ENCODE measurements at regions not wholly inside any gene's neighbourhood (a gene's known extent, or its start where the extent isn't known, plus 50 kb on each side); places are given as distances from the start of the nearest gene placed in this dataset.
A peak's percentile ranks its signal among the peaks of the same experiment; 100 is the strongest.
"Not testable (repeated sequence)": the region's sequence is repeated elsewhere in the genome, so short reads cannot be mapped to it uniquely, and the experiment has no call there.

DNA sequence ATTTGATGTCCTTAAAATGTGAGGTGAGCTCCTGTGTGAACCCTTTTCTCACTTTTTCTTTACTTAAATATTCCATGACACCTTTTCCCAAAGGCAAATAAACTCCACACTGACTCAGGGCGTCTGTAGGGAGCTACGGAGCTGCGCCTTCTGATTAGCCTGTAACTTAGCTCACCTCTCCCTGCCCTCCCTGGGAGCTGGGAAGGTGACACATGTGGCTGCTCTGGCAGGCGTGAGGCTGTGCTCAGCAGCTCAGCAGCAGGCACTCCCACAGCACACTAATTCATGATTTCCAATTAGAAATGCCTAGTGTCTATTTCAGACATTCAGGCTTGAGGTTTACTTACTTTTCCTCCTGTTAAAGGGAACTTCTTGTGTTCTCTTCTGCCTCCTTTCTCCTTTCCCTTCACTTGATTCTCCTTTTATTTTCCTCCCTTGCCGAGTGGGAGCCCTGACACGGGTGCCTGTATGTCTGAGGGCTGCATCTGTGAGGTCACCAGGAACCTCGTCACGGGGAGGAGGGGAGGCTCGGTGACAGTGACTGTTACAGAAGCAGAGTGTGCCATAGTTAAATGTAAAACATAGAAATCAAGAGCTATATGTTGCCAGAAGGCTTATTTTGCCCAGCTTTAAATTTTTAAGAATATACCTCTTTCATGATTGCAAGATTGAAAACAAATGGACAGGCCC, 437.1 kb downstream of the DCDC2C start:
- no peak for DNase-seq

DNA sequence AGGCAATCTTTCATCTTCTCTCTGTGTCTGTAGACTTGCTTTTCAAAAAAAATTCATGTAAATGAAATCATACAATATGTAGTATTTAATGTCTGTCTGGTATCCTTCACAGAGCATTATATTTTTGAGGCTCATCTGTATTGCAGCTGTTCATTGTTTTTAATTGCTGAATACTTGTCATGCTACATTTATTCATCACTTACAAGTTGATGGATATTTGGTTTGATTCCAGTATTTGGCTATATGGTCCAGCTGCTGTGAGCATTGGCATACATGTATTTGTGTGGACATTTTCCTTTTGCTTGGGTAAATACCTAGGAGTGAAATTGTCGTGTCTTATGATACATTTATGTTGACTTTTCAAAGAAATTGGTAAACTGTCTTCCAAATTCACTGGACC, 441.4 kb downstream of the DCDC2C start:
- no peak for DNase-seq

DNA sequence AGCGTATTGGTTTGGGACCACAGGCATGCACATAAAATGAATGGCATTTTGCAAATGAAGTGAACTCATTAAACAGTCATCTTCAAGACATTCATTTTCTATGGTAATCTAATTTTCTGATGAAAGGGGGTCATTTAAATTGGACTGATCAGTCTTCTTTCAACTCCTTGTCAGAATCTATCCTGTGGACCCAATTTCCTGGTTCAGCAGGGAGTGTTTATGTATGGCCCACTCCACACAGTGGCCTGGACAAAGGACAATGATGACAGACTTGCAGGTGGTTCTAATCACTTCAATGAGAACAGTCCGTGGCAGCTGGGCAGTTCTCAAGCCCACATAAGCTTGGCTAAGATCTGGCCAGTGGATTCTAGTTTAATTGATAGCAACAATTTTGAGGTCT, 448.1 kb downstream of the DCDC2C start:
- DNase-seq = no peak

DNA sequence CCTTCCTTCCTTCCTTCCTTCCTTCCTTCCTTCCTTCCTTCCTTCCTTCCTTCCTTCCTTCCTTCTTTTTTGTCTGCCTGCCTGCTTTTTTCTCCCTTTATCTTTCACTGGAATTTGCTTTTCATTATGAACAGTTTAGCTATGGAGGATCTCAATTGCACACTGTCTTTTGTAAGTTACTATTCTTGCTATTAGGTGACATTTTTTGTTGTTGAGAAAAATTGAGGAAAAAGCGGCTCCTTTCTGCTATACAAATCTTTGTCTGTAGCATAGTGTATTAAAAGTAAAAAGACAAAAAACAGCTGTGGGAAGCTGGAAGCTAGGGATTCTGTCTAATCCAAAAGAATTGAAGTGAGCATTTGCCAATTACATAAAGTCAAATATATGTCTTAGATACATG, 448.7 kb downstream of the DCDC2C start:
- DNase-seq = no peak

DNA sequence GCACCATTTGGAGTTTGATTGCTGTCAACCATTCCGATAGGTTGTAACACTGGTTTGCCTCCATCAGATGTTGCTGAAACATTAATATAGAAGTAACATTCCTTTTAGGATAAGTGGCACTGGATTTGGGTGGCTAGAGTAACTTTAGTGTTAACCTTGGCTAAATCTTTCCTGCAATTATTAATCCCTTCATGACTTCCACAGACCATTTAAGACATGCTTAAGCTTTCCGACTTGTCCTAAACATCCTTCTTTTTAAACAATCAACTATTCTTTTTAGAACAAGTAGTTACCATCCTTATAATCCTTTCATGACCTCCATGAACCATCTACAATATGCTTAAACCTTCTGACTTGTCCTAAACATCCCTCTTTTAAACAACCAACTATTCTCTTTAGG, 465.5 kb downstream of the DCDC2C start:
- no peak for DNase-seq

DNA sequence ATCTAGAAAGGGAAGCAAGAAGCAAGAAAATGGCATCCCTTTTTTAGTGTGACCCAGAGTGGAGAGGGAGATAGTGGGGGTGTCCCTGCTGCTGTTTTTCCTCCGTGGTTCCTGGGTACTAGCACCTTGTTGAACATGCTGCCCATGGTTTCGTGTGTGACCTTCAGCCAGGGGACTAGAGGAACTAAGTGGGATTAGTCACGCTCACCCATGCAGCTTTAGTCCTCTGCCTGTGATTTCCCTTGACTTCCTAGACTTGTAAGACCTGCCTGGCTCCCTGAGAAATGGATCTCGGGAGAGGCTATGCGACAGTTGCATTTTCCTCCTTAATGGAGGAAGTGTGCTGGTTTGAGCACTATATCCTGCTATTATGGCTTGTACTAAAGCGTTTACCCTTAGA, 471.4 kb downstream of the DCDC2C start:
- no peak for DNase-seq

DNA sequence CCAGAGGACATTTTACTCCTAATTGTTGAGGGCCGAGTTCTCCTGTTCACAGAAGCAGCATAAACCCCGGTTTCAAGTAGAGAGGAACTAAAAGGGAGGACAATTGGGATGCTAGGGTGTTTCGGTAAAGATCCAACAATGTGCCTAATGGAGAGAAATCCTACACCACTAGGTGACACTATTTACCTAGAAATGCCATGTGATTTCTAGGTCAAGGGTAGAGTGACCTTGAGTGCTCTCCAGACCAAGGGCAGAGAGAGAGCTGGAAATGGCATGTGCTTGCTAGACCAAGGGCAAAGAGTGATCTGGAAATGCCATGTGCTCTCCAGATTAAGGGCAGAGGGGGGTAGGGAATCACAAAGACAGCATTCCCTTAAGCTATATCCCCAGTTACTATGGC, 472.0 kb downstream of the DCDC2C start:
- DNase-seq = no peak

DNA sequence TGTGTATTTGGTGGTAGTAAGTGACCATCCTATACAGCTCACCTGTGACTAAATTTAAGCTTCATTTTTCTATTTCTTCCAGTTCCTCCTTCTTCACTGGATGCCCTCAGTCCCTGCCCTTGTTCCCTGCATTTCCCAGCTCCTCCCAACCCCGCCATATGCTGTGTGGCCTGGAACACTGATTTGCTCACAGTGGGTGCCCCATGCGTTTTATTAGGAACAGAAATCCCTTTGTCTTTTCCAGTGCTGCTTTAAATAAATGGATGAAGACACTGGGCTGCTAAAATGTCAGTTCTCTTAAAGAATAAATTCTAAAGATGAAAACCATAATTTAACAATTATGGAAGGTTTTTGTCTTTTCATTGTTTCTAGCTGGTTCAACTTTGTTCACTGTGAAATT, 477.3 kb downstream of the DCDC2C start:
- DNase-seq = no peak

DNA sequence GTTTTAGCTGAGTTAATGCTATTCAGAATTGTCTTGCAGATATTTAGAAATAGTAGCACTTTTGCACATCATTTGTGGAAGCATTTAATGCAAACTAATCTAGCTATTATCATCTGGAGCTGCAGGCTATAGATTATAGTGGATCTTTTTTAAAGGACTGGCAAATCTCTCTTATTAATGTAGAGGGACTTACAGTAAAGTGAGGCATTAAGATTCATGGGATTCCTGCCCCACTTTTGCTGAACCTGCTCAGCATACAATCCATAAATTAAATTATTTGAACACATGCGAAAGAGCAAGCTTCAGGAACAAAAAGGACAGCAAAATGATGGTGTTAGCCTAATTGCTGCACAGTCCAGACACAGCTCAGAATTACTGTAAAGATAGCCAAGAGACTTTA, 477.7 kb downstream of the DCDC2C start:
- no peak for DNase-seq

DNA sequence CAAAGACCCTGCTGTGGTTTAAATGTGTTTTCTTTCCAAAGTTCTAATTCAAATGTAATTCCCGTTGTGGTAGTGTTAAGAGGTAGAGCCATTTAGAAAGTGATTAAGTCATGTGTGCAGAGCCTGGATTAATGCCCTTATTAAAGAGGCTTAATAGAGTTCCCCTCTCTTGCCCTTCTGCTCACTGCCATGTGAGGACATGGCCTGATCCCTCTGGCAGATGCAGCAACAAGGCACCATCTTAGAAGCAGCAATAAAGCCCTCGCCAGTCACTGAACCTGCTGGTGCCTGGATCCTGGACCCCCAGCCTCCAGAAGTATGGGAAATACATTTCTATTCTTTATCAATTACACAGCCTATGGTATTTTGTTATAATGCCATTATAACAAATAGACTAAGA, 485.2 kb downstream of the DCDC2C start:
- DNase-seq = peak; percentile 82

DNA sequence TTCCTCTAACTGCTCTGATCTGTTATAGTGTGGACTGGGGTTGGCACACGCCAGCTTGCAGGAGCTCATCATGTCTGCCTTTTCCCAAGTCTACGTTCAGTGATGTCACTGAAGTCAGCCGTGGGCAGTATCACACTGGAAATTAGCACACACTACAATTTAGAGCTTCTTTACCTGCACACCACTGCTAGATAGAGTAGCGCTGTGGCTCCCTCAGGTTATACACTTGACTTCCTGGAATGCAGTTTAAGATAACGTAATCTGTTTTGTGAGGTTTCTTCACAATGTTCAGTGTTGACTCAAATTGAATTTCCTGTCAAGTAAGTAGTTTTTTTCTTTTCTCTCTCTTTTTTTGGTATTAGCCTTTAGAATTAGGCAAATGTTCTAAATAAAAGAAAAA, 487.2 kb downstream of the DCDC2C start:
- no peak for DNase-seq

DNA sequence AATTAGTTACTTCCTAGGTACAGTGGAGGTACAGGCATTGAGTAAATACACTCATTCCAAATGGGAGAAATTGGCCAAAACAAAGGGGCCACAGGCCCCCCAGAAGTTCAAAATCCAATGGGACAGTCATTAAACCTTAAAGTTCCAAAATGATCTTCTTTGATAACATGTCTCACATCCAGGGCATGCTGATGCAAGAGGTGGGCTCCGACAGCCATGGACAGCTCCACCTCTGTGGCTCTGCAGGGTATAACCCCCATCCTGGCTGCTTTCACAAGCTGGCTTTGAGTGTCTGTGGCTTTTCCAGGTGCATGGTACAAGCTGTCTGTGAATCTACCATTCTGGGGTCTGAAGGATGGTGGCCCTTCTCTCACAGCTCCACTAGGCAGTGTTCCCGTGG, 488.7 kb downstream of the DCDC2C start:
- no peak for DNase-seq

DNA sequence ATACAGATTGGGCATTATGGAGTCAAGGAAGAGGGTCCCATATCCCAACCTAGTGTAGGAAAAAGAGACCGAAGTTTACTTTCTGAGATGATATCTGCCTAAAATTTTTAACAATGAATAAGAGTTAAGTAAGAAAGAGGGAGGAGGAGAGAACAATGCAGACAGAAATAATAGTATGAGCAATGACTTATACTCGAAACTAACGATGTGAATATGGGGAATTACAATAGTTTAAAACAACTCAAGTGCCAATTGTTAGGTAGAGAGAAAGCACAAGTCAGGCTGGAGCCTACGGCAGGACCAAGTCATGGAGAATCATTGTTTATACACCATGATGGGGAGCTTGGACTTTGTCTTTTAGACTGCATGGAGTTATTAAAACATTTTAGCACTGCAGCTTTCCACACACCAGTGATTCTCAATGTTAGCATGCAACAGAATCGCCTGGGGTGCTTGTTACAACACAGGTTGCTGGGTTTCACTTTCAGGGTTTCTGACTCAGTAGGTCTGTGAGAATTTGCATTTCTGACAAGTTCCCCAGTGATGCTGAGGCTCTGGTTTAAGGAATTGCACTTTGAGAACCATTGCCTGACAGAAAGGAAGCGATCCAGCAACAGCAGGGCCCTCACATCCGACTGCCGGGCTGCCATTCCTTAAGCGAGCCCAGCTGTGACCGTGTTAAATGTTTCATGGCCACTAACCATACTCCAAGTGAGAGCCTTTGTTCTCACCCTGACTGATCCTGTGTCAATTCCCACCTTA, 511.2 kb downstream of the DCDC2C start:
- DNase-seq = no peak

DNA sequence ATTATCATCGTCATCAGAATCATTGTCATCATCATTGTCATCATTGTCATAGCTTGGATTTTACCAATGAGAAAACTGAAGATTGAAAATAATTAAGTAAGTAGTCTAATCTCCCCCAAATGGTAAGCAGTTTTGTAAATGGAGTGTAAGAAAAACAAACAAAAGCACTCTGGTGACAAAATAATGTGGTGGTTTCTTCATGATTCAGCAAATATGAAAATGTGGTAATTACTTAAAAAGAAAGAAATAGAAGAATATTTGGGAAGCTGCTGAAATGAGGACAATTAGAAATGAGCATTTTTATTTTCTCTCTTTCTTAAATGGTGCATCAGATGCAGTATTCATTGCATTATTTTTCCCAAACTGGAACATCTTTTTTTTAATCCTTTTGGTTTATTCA, 514.4 kb downstream of the DCDC2C start:
- no peak for DNase-seq

DNA sequence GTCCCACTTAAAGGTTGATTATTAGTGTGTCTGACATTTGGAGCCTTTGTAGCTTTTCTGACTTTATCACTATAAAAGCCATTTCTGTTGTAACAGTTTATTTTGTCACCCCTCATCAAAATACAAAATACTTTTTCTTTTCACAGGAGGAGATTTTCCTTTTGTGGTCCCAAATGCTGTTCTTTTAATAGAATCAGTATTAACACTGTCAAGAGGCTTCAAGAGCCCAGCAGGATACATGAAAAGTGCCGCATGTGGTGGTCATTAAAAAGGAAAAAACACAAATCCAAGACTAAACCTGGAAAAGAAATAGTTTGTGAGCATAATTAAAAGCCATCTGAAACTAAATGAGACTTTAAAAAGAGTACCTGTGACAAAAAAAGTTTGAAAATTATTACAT, 515.7 kb downstream of the DCDC2C start:
- DNase-seq = no peak

DNA sequence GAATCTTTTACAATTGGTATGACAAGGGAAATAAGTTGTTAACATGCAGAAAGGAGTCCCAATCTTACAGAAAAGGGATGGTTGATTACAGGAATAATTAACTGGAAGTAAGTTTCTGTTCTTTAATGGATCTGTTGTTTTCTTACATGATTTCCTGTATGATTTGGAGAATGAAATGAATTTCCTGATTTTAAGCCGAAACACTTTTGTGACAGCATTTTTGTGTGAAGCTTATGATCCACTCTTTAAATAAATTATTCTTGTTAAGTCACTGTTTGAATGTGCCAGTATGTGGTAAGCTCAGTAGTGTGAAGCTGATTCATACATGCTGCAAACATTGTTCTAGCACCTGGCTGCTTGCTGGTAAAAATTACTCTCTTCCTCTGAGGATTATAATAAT, 516.2 kb downstream of the DCDC2C start:
- no peak for DNase-seq

DNA sequence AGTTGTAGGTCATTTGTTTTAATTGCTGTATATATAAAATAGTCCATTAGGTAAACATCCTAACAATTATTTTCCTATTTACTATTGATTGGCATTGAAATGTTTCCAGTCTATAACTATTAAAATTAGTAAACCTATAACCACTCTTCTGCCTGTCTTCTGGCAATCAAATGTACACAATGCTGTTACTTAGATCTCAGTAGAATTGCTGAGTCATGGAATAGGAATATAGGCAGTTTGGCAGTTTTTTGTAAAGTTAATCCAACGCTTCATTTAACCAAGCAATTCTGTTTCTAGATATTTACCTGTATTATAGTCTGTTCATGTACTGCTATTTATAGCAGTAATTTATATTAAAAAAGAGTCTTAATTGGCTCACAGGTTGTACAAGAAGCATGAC, 518.1 kb downstream of the DCDC2C start:
- no peak for DNase-seq

DNA sequence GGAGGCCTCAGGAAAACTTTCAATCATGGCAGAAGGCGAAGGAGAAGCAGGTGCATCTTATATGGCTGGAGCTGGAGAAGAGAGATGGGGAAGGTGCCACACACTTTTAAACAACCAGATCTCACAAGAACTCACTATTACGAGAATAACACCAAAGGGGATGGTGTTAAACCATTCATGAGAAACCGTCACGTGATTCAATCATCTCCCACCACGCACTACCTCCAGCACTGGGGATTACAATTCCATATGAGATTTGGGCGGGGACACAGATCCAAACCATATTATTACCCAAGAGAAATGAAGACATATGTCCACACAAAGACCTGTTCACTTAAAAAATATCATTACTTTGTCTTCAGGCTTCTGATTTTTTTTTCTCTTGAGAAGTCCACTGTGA, 518.5 kb downstream of the DCDC2C start:
- DNase-seq = no peak

DNA sequence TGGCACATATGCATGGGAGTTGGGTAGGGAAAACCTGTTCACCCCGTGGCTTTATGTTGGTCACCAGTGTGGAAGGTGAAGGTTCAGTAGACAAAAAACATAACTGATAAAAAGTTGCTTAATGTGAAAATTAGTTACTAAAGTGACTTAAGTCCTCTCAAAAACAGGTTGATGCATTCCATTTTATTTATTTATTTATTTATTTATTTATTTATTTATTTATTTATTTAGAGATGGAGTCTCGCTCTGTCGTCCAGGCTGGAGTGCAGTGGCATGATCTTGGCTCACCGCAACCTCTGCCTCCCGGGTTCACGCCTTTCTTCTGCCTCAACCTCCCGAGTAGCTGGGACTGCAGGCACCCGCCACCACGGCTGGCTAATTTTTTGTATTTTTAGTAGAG, 541.0 kb downstream of the DCDC2C start:
- DNase-seq = not testable (repeated sequence)

DNA sequence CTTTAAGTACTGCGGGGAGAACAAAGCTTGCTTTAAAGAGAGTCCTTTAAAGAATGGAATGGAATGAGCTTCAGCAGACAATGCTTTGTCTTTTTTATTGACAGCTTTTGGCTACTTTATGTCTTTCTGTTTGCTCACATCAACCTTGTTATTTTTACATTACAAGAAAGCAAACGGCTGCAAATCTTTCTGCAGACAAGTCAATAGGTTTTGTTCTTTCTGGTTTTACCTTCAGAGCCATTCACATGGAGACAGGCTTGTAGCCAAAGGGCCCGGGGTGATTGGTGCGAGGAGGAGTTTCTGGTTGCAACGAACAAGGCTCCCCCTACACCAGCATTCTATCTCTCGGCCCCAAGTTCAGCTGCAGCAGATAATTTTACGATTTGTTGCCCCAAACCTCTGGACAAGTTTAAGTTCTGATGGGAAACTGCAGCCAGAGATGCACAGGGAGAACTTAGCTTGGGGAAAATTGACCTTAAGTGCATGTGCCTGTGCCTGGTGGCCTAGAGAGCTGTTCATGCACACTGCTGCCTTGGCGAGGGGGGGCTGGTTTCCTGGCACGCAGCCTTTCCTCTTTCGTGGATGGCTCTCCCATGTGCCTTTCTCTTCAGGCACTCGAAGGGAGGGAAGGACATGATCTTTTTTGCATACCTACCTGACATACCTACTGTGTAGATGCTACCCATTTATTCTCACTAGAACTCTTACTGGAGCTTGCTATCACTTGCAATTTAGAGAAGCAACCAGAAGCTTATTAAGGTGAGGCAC, 543.2 kb downstream of the DCDC2C start:
- DNase-seq = no peak

DNA sequence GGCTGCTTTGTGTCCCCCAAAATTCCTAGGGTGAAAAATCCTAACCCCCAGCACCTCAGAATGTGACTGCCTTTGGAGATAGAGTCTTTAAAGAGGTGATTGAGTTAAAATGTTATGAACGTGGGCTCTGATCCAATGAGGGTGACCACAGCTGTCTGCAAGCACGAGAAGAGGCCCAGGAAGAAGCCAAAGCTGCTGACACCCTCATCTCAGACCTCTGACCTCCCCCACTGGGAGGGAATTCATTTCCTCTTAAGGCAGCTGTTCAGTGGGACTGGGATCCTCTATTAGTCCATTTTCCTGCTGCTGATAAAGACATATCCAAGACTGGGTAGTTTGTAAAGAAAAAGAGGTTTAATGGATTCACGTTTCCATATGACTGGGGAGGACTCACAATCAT, 544.4 kb downstream of the DCDC2C start:
- no peak for DNase-seq

DNA sequence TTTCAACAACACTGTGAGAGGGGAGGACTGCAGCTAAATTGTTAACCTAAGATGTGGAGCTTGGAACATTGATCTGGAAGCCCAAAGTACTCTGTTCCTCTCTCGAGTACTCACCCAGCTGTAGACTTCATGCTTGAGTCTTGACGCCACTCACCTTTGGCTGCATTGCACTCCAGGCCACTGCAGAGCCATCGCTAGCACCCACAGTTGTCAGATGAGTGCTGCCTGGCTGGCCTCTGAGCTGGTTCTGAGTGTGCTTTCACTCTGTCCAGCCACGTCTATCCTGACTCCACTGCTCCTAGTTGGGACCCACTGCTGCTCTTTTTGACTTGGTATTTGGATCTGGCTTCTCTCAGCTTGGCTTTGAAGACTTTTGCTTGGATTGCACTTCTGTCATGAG, 552.1 kb downstream of the DCDC2C start:
- DNase-seq = no peak

DNA sequence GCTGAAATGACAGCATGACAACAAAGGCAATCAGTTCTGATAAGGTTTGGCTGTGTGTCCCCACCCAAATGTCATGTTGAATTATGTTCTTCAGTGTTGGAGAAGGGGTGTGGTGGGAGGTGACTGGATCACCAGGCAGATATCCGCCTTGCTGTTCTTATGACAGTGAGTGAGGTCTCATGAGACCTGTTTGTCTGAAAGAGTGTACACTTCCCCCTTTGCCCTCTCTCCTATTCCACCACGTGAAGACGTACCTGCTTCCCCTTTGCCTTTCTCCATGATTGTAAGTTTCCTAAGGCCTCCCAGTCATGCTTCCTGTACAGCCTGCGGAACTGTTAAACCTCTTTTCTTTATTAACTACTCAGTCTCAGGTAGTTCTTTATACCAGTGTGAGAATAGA, 553.0 kb downstream of the DCDC2C start:
- no peak for DNase-seq

DNA sequence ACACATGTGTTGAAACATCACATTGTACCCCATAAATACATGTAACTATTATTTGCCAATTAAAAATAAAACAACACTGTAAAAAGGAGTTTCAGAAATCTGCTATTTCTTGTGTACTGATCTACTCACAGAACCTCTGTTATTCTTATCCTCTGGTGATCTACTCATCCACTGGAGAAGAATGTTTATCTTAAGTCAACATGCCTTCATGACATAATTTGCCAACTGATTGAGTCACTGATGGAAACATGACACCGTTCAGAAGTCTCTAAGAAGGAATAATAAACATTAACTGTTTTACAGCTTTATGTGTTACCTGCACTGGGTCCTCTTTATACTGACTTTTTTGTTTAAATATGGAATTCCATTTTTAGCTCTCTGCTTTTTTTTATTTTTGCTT, 555.2 kb downstream of the DCDC2C start:
- no peak for DNase-seq

Measured in NCI-H82 (cell line).